HCT116 (cell line): ENCODE measurements at regions not wholly inside any gene's neighbourhood (a gene's known extent, or its start where the extent isn't known, plus 50 kb on each side); places are given as distances from the start of the nearest gene placed in this dataset.

Experiments
- ATAC-seq: fragments of 200-7000 bp; cut with Tn5 transposase; 2 replicates; pipeline ENCODE4 v1.9.1; 2020; ENCODE audit warnings: mild to moderate bottlenecking, moderate library complexity
- BruUV-seq: library from RNA; stranded (reverse); fragments of 400-500 nt; replicated peaks from 2 replicates; lab custom pipeline; 2021; lab: Mats Ljungman, UMichigan
- CTCF ChIA-PET: fragments of 300-600 bp; sonication (Branson Sonifier 250); formaldehyde crosslinking; loops from one replicate; lab custom pipeline; 2021; ENCODE audit warnings: antibody characterized with exemption; lab: Charles Lee
- POLR2A ChIA-PET: fragments of 300-600, 350-600 bp; sonication (Branson Sonifier 250); formaldehyde crosslinking; loops from one replicate; lab custom pipeline; 2021; ENCODE audit warnings: antibody characterized with exemption; lab: Charles Lee
- RAD21 ChIA-PET, 2 experiments: fragments of 300-600 bp; sonication (Branson Sonifier 250); formaldehyde crosslinking; loops; one replicate each; lab custom pipeline; 2023; ENCODE audit warnings: low total read pairs in 2 of 2; ENCODE audit not compliant: uncharacterized antibody in 2 of 2, unreplicated experiment in 2 of 2, low non-redundant PET in 1 of 2; lab: Charles Lee
- DNase-seq: peaks from one replicate; pipeline ENCODE4 v3.0.0-alpha.2; 2010; ENCODE audit warnings: low read depth, low spot score
- H2AFZ ChIP-seq: fragments of 200-600 bp; shearing (Covaris generic), sonication (generic); 2 replicates; pipeline ENCODE4 v1.6.1; 2017; ENCODE audit warnings: low read depth, mixed run types, mixed read lengths, antibody characterized with exemption, low read length; ENCODE audit not compliant: poor library complexity, severe bottlenecking
- H3K27ac ChIP-seq: 2 replicates; pipeline ENCODE4 v1.5.1; 2012; ENCODE audit warnings: low read depth, low read length
- H3K27me3 ChIP-seq: fragments of 200-600 bp; sonication (generic); 2 replicates; pipeline ENCODE4 v1.6.1; 2016; ENCODE audit warnings: mixed run types, low read length, mixed read lengths; ENCODE audit not compliant: insufficient read depth
- H3K36me3 ChIP-seq, 2 experiments: fragments of 200-500 bp in 1 of 2; fragments of 200-600 bp in 1 of 2; sonication (Bioruptor generic) in 1 of 2; sonication (generic) in 1 of 2; 2 replicates each; pipeline versions ENCODE4 v1.5.1 to v1.6.1; 2014 to 2016; ENCODE audit warnings: low read length in 2 of 2, inconsistent platforms in 1 of 2, mixed read lengths in 1 of 2, mixed run types in 1 of 2; ENCODE audit not compliant: insufficient read depth in 2 of 2, control insufficient read depth in 1 of 2
- H3K4me1 ChIP-seq, 2 experiments: fragments of 200-600 bp in 1 of 2; sonication (generic) in 1 of 2; 2 replicates each; pipeline versions ENCODE4 v1.5.1 to v1.6.1; 2012 to 2017; ENCODE audit warnings: low read length in 2 of 2, inconsistent platforms in 1 of 2, mild to moderate bottlenecking in 1 of 2, mixed read lengths in 1 of 2, mixed run types in 1 of 2, moderate library complexity in 1 of 2; ENCODE audit not compliant: insufficient read depth in 2 of 2, control insufficient read depth in 1 of 2
- H3K4me2 ChIP-seq: fragments of 200-600 bp; sonication (generic); 2 replicates; pipeline ENCODE4 v1.6.1; 2017; ENCODE audit warnings: mixed run types, low read length, mixed read lengths
- H3K4me3 ChIP-seq, 2 experiments: fragments of 200-600 bp in 1 of 2; sonication (generic) in 1 of 2; replicated peaks in 1 of 2; 2 replicates each; pipeline ENCODE4 v1.5.1; 2011 to 2016; ENCODE audit warnings: low read length in 2 of 2, control low read depth in 1 of 2, low read depth in 1 of 2, mild to moderate bottlenecking in 1 of 2, mixed read lengths in 1 of 2, mixed run types in 1 of 2
- H3K79me2 ChIP-seq: fragments of 200-600 bp; sonication (generic); 2 replicates; pipeline ENCODE4 v1.6.1; 2017; ENCODE audit warnings: mild to moderate bottlenecking, mixed run types, low read length, moderate library complexity, mixed read lengths; ENCODE audit not compliant: insufficient read depth
- H3K9ac ChIP-seq: fragments of 200-600 bp; sonication (generic); 2 replicates; pipeline ENCODE4 v1.6.1; 2016; ENCODE audit warnings: low read length, mixed read lengths
- H3K9me2 ChIP-seq: fragments of 200-600 bp; sonication (generic), shearing (Covaris generic); 2 replicates; pipeline ENCODE4 v1.6.1; 2017; ENCODE audit warnings: mixed run types, mild to moderate bottlenecking, moderate library complexity; ENCODE audit not compliant: insufficient read depth
- H3K9me3 ChIP-seq, 2 experiments: fragments of 200-500 bp in 1 of 2; fragments of 200-600 bp in 1 of 2; sonication (Bioruptor generic) in 1 of 2; sonication (generic) in 1 of 2; 2 replicates each; pipeline ENCODE4 v1.6.1; 2014 to 2017; ENCODE audit warnings: low read length in 2 of 2, mixed read lengths in 2 of 2, inconsistent platforms in 1 of 2, low read depth in 1 of 2, mild to moderate bottlenecking in 1 of 2, mixed run types in 1 of 2, moderate library complexity in 1 of 2; ENCODE audit not compliant: control insufficient read depth in 1 of 2, insufficient read depth in 1 of 2
- H4K20me1 ChIP-seq: fragments of 200-600 bp; sonication (generic), shearing (Covaris generic); 2 replicates; pipeline ENCODE4 v1.6.1; 2017; ENCODE audit warnings: mixed run types, mild to moderate bottlenecking, moderate library complexity; ENCODE audit not compliant: insufficient read depth
- CEBPB ChIP-seq: IDR thresholded peaks from 2 replicates; pipeline ENCODE4 v1.6.1; 2012; ENCODE audit warnings: low read depth
- CTCF ChIP-seq, 3 experiments: fragments of 200-600 bp in 1 of 3; sonication (generic) in 1 of 3; IDR thresholded peaks in 2 of 3; conservative IDR thresholded peaks in 1 of 3; 2 replicates each; pipeline ENCODE4 v1.5.1; 2012 to 2017; ENCODE audit warnings: low read depth in 2 of 3, low read length in 2 of 3, antibody characterized with exemption in 1 of 3, borderline replicate concordance in 1 of 3, control low read depth in 1 of 3, mild to moderate bottlenecking in 1 of 3, mixed read lengths in 1 of 3, mixed run types in 1 of 3, moderate library complexity in 1 of 3; ENCODE audit not compliant: insufficient read depth in 1 of 3
- JUND ChIP-seq: IDR thresholded peaks from 2 replicates; pipeline ENCODE4 v1.6.1; 2012
- MAX ChIP-seq: IDR thresholded peaks from 2 replicates; pipeline ENCODE4 v1.6.1; 2012
- POLR2A ChIP-seq: IDR thresholded peaks from 2 replicates; pipeline ENCODE4 v1.7.0; 2011; ENCODE audit warnings: borderline replicate concordance; ENCODE audit not compliant: insufficient read depth, insufficient read length; ENCODE audit errors: extremely low read depth
- REST ChIP-seq: IDR thresholded peaks from 2 replicates; pipeline ENCODE4 v1.6.1; 2012; ENCODE audit warnings: low read depth
- intact Hi-C: fragments of 100-400 bp; cut with micrococcal nuclease; formaldehyde crosslinking; loops from 2 replicates; pipeline ENCODE4 v1.10.0; 2022

GRCh38 chr5:88109818-88110217, 158.8 kb downstream of the TMEM161B start:
- Histone ChIP-seq H3K9ac (no peak overlapping the region), H3K36me3 (no peaks in the 10 kb centered on the region), H4K20me1 (no peaks in the 10 kb centered on the region), H3K27ac (no peak overlapping the region), H3K79me2 (no peaks in the 10 kb centered on the region), H3K9me2 (no peaks in the 10 kb centered on the region), H3K27me3 (no peaks in the 10 kb centered on the region), H2AFZ (no peak overlapping the region), H3K4me1 (no peaks in the 10 kb centered on the region), H3K4me2 (no peak overlapping the region), H3K4me3 (no peak overlapping the region), H3K9me3 (no peaks in the 10 kb centered on the region)
- TF ChIP-seq MAX = no peak
- no peak for TF ChIP-seq JUND
- TF ChIP-seq POLR2A = no peak
- no peak for TF ChIP-seq CEBPB
- no peak for TF ChIP-seq CTCF (IDR thresholded peaks at IDR 0.05 in 2 of 3, conservative IDR thresholded peaks at IDR 0.05 in 1 of 3; ENCODE audit: borderline replicate concordance in 1 of 3, insufficient read depth in 1 of 3, low read depth in 2 of 3, low read length in 2 of 3)
- no peak for TF ChIP-seq REST
- ChIA-PET RAD21 (no interaction called here), CTCF (no interaction called here), POLR2A (no interaction called here)
- no peak for DNase-seq
- intact Hi-C loops = no loop called here
- no TSS peak for BruUV-seq
- no peak for ATAC-seq
